H9 (cell line): ENCODE measurements at regions not wholly inside any gene's neighbourhood (a gene's known extent, or its start where the extent isn't known, plus 50 kb on each side); places are given as distances from the start of the nearest gene placed in this dataset.

ENCODE experiments used
- DNase-seq: peaks from one replicate; pipeline ENCODE4 v3.0.0-alpha.2; 2017
- H2AFZ ChIP-seq: one replicate; pipeline ENCODE4 v1.6.1; 2013; ENCODE audit warnings: mild to moderate bottlenecking, low read length, control low read depth, moderate library complexity
- H2AK5ac ChIP-seq: 2 replicates; pipeline ENCODE4 v1.6.1; 2013; ENCODE audit warnings: low read length, control low read depth, mixed read lengths; ENCODE audit not compliant: insufficient read length
- H2BK120ac ChIP-seq: one replicate; pipeline ENCODE4 v1.6.1; 2013; ENCODE audit warnings: low read depth, mild to moderate bottlenecking, low read length, control low read depth, inconsistent platforms; ENCODE audit not compliant: poor library complexity, severe bottlenecking
- H2BK12ac ChIP-seq: 2 replicates; pipeline ENCODE4 v1.6.1; 2013; ENCODE audit warnings: low read length, control low read depth, mixed read lengths, low read depth; ENCODE audit not compliant: insufficient read length
- H2BK15ac ChIP-seq: 2 replicates; pipeline ENCODE4 v1.6.1; 2013; ENCODE audit warnings: low read depth, low read length, control low read depth
- H2BK20ac ChIP-seq: one replicate; pipeline ENCODE4 v1.6.1; 2013; ENCODE audit warnings: low read depth, mild to moderate bottlenecking, low read length, control low read depth, inconsistent platforms; ENCODE audit not compliant: poor library complexity, severe bottlenecking
- H2BK5ac ChIP-seq: 2 replicates; pipeline ENCODE4 v1.6.1; 2013; ENCODE audit warnings: low read length, control low read depth, mixed read lengths; ENCODE audit not compliant: insufficient read length
- H3K14ac ChIP-seq: 2 replicates; pipeline ENCODE4 v1.6.1; 2013; ENCODE audit warnings: low read length, control low read depth; ENCODE audit not compliant: insufficient read depth
- H3K18ac ChIP-seq: 2 replicates; pipeline ENCODE4 v1.6.1; 2013; ENCODE audit warnings: low read depth, mild to moderate bottlenecking, mixed read lengths, low read length, control low read depth; ENCODE audit not compliant: insufficient read length
- H3K23ac ChIP-seq: 2 replicates; pipeline ENCODE4 v1.6.1; 2013; ENCODE audit warnings: low read length, control low read depth, mixed read lengths, low read depth; ENCODE audit not compliant: insufficient read length
- H3K23me2 ChIP-seq: 2 replicates; pipeline ENCODE4 v1.6.1; 2013; ENCODE audit warnings: low read depth, mild to moderate bottlenecking, mixed read lengths, low read length, control low read depth; ENCODE audit not compliant: insufficient read length, poor library complexity, severe bottlenecking
- H3K27ac ChIP-seq: 2 replicates; pipeline ENCODE4 v1.5.1; 2013; ENCODE audit warnings: low read length, control low read depth, mixed read lengths, low read depth; ENCODE audit not compliant: insufficient read length
- H3K27me3 ChIP-seq: 2 replicates; pipeline ENCODE4 v1.6.1; 2013; ENCODE audit warnings: low read length, control low read depth, inconsistent platforms; ENCODE audit not compliant: insufficient read depth
- H3K4ac ChIP-seq: 2 replicates; pipeline ENCODE4 v1.6.1; 2013; ENCODE audit warnings: low read depth, mild to moderate bottlenecking, control low read depth, inconsistent platforms, low read length, moderate library complexity
- H3K4me1 ChIP-seq: 2 replicates; pipeline ENCODE4 v1.6.1; 2013; ENCODE audit warnings: low read length, control low read depth, inconsistent platforms; ENCODE audit not compliant: insufficient read depth
- H3K4me2 ChIP-seq: 2 replicates; pipeline ENCODE4 v1.6.1; 2013; ENCODE audit warnings: low read length, control low read depth, mixed read lengths; ENCODE audit not compliant: insufficient read length, insufficient read depth
- H3K56ac ChIP-seq: 2 replicates; pipeline ENCODE4 v1.6.1; 2013; ENCODE audit warnings: low read depth, mild to moderate bottlenecking, mixed read lengths, low read length, control low read depth; ENCODE audit not compliant: insufficient read length
- H3K79me1 ChIP-seq: 2 replicates; pipeline ENCODE4 v1.6.1; 2013; ENCODE audit warnings: low read depth, mild to moderate bottlenecking, moderate library complexity, low read length, control low read depth, inconsistent platforms; ENCODE audit not compliant: insufficient read depth, poor library complexity, severe bottlenecking
- H3K79me2 ChIP-seq: 2 replicates; pipeline ENCODE4 v1.6.1; 2013; ENCODE audit warnings: low read length, control low read depth, inconsistent platforms; ENCODE audit not compliant: insufficient read depth
- H3K9ac ChIP-seq: 2 replicates; pipeline ENCODE4 v1.6.1; 2013; ENCODE audit warnings: low read length, control low read depth, mixed read lengths; ENCODE audit not compliant: insufficient read length; ENCODE audit errors: extremely low read depth
- H3K9me3 ChIP-seq: one replicate; pipeline ENCODE4 v1.6.1; 2013; ENCODE audit warnings: low read depth, low read length, inconsistent platforms; ENCODE audit not compliant: control insufficient read depth
- H3T11ph ChIP-seq: one replicate; pipeline ENCODE4 v1.6.1; 2013; ENCODE audit warnings: mild to moderate bottlenecking, low read length, control low read depth, inconsistent platforms
- H4K20me1 ChIP-seq: one replicate; pipeline ENCODE4 v1.6.1; 2013; ENCODE audit not compliant: control insufficient read depth, insufficient read length, insufficient read depth
- H4K5ac ChIP-seq: 2 replicates; pipeline ENCODE4 v1.6.1; 2013; ENCODE audit warnings: low read depth, mild to moderate bottlenecking, mixed read lengths, low read length, control low read depth; ENCODE audit not compliant: insufficient read length
- H4K8ac ChIP-seq: replicated peaks from 2 replicates; pipeline ENCODE4 v1.6.1; 2013; ENCODE audit warnings: low read length, control low read depth, mixed read lengths, low read depth; ENCODE audit not compliant: insufficient read length
- H4K91ac ChIP-seq: 2 replicates; pipeline ENCODE4 v1.6.1; 2013; ENCODE audit warnings: low read depth, mild to moderate bottlenecking, moderate library complexity, mixed read lengths, low read length, control low read depth; ENCODE audit not compliant: insufficient read length
- H3K27ac Mint-ChIP-seq, 3 experiments: 2 replicates in 2 of 3; 3 replicates in 1 of 3; pipeline ENCODE4 v1.8.0; 2020 to 2021; ENCODE audit warnings: mixed read lengths in 3 of 3, mild to moderate bottlenecking in 1 of 3, moderate library complexity in 1 of 3
- H3K27me3 Mint-ChIP-seq: 2 replicates; pipeline ENCODE4 v1.8.0; 2021; ENCODE audit warnings: low read depth, mild to moderate bottlenecking, moderate library complexity, mixed read lengths
- H3K36me3 Mint-ChIP-seq, 3 experiments: 2 replicates in 2 of 3; 3 replicates in 1 of 3; pipeline ENCODE4 v1.8.0; 2020 to 2021; ENCODE audit warnings: low read depth in 3 of 3, mixed read lengths in 3 of 3; ENCODE audit not compliant: insufficient read depth in 1 of 3
- H3K4me1 Mint-ChIP-seq, 2 experiments: 2 replicates each; pipeline ENCODE4 v1.8.0; 2020; ENCODE audit warnings: mixed read lengths in 2 of 2
- H3K4me3 Mint-ChIP-seq, 2 experiments: 2 replicates in 1 of 2; 3 replicates in 1 of 2; pipeline ENCODE4 v1.8.0; 2020 to 2021; ENCODE audit warnings: mild to moderate bottlenecking in 2 of 2, mixed read lengths in 2 of 2, moderate library complexity in 1 of 2
- H3K9me3 Mint-ChIP-seq, 2 experiments: 2 replicates in 1 of 2; 3 replicates in 1 of 2; pipeline ENCODE4 v1.8.0; 2020; ENCODE audit warnings: mild to moderate bottlenecking in 2 of 2, mixed read lengths in 2 of 2, moderate library complexity in 1 of 2
- TF ChIP-seq, protein P1 (sequence below): fragments of 200-600 bp; sonication (generic); conservative IDR thresholded peaks from 3 replicates; pipeline ENCODE4 v1.8.0; 2021; ENCODE audit warnings: antibody characterized with exemption, mild to moderate bottlenecking

DNA sequence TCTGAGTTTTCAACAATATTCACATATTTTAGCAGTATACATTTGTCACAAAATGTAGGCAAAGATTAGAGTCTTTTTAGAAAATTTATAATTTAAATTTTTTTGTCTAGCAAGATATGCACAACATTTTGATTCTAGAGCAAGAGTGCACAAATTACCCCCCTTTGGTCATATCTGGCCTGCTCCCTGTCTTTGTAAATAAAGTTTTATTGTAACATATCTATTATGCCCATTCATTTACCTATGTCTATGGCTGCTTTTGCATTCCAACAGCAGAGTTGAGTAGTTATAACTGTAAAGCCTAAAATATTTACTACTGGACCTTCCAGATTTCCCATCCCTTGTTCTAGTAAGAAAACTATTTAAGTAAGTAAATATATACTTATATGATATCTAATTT is 430.7 kb downstream of the EDEM1 start:
- Histone ChIP-seq H2BK120ac (no peak overlapping the region), H2AFZ (no peak overlapping the region), H2BK15ac (no peak overlapping the region), H3K27me3 (no peaks in the 10 kb centered on the region), H3K4ac (no peak overlapping the region), H3K18ac (no peak overlapping the region), H3K9me3 (no peaks in the 10 kb centered on the region), H2BK5ac (no peak overlapping the region), H4K91ac (no peak overlapping the region), H3T11ph (no peak overlapping the region), H4K20me1 (no peaks in the 10 kb centered on the region), H3K79me1 (no peaks in the 10 kb centered on the region), H2BK12ac (no peak overlapping the region), H3K9ac (no peak overlapping the region), H3K14ac (no peak overlapping the region), H3K4me2 (no peak overlapping the region), H3K4me1 (no peaks in the 10 kb centered on the region), H2BK20ac (no peak overlapping the region), H3K56ac (no peak overlapping the region), H3K23ac (no peak overlapping the region), H3K27ac (no peak overlapping the region), H2AK5ac (no peak overlapping the region), H4K8ac (no peak overlapping the region), H4K5ac (no peak overlapping the region), H3K79me2 (no peaks in the 10 kb centered on the region), H3K23me2 (no peaks in the 10 kb centered on the region)
- TF ChIP-seq, protein P1, sequence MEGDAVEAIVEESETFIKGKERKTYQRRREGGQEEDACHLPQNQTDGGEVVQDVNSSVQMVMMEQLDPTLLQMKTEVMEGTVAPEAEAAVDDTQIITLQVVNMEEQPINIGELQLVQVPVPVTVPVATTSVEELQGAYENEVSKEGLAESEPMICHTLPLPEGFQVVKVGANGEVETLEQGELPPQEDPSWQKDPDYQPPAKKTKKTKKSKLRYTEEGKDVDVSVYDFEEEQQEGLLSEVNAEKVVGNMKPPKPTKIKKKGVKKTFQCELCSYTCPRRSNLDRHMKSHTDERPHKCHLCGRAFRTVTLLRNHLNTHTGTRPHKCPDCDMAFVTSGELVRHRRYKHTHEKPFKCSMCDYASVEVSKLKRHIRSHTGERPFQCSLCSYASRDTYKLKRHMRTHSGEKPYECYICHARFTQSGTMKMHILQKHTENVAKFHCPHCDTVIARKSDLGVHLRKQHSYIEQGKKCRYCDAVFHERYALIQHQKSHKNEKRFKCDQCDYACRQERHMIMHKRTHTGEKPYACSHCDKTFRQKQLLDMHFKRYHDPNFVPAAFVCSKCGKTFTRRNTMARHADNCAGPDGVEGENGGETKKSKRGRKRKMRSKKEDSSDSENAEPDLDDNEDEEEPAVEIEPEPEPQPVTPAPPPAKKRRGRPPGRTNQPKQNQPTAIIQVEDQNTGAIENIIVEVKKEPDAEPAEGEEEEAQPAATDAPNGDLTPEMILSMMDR = no peak
- Mint-ChIP-seq H3K4me3 (no peak overlapping the region), H3K27me3 (no peaks in the 10 kb centered on the region), H3K9me3 (peaks cover 0 to 2% of the 10 kb centered on the region in 2 experiments; a peak in 1 of 5 replicates), H3K36me3 (no peaks in the 10 kb centered on the region), H3K4me1 (no peaks in the 10 kb centered on the region), H3K27ac (no peak overlapping the region)
- DNase-seq = no peak
